IMR-90 (cell line): ENCODE measurements at regions not wholly inside any gene's neighbourhood (a gene's known extent, or its start where the extent isn't known, plus 50 kb on each side); places are given as distances from the start of the nearest gene placed in this dataset.

ENCODE experiments used
- ATAC-seq: fragments of 200-7000 bp; cut with Tn5 transposase; 2 replicates; pipeline ENCODE4 v1.9.1; 2020; ENCODE audit warnings: low read depth, mild to moderate bottlenecking, moderate library complexity
- BruUV-seq: library from RNA; stranded (reverse); fragments of 400-500 nt; replicated peaks from 2 replicates; lab custom pipeline; 2021; lab: Mats Ljungman, UMichigan
- CTCF ChIA-PET: fragments of 300-600 bp; formaldehyde crosslinking; extraction: SDS; loops from one replicate; lab custom pipeline; 2021; ENCODE audit warnings: antibody characterized with exemption; lab: Yijun Ruan, JAX
- POLR2A ChIA-PET: fragments of 300-600 bp; sonication (Branson Sonifier 250); formaldehyde crosslinking; loops from one replicate; lab custom pipeline; 2022; ENCODE audit warnings: antibody characterized with exemption; ENCODE audit not compliant: unreplicated experiment; lab: Charles Lee
- DNase-seq: peaks from one replicate; pipeline ENCODE4 v3.0.0; 2013
- H2AFZ ChIP-seq: replicated peaks from 2 replicates; pipeline ENCODE3; 2013; ENCODE audit warnings: low read length, mild to moderate bottlenecking; ENCODE audit not compliant: poor library complexity
- H2AK5ac ChIP-seq: 2 replicates; pipeline ENCODE4 v1.6.1; 2013; ENCODE audit warnings: low read depth, low read length, inconsistent platforms
- H2AK9ac ChIP-seq: replicated peaks from 2 replicates; pipeline ENCODE3; 2013; ENCODE audit warnings: mild to moderate bottlenecking, low read depth, low read length, moderate library complexity; ENCODE audit not compliant: poor library complexity
- H2BK120ac ChIP-seq: 2 replicates; pipeline ENCODE4 v1.6.1; 2013; ENCODE audit warnings: low read depth, low read length, inconsistent platforms
- H2BK15ac ChIP-seq: 3 replicates; pipeline ENCODE4 v1.6.1; 2013; ENCODE audit warnings: low read depth, low read length, inconsistent platforms
- H2BK20ac ChIP-seq: 2 replicates; pipeline ENCODE4 v1.6.1; 2013; ENCODE audit warnings: low read depth, mild to moderate bottlenecking, inconsistent platforms, low read length, moderate library complexity
- H2BK5ac ChIP-seq: 2 replicates; pipeline ENCODE4 v1.6.1; 2013; ENCODE audit warnings: mild to moderate bottlenecking, low read depth, low read length, inconsistent platforms; ENCODE audit not compliant: poor library complexity, severe bottlenecking
- H3K14ac ChIP-seq: replicated peaks from 2 replicates; pipeline ENCODE4 v1.6.1; 2013; ENCODE audit warnings: low read depth, low read length, inconsistent platforms
- H3K18ac ChIP-seq: 2 replicates; pipeline ENCODE4 v1.6.1; 2013; ENCODE audit warnings: low read depth, low read length, control low read depth
- H3K23ac ChIP-seq: 2 replicates; pipeline ENCODE4 v1.6.1; 2013; ENCODE audit warnings: low read depth, low read length, inconsistent platforms
- H3K27ac ChIP-seq: 2 replicates; pipeline ENCODE4 v1.5.1; 2013; ENCODE audit warnings: mild to moderate bottlenecking, control low read depth, low read length; ENCODE audit not compliant: insufficient read depth
- H3K27me3 ChIP-seq: 2 replicates; pipeline ENCODE4 v1.6.1; 2013; ENCODE audit warnings: low read length; ENCODE audit not compliant: control insufficient read depth, insufficient read depth
- H3K36me3 ChIP-seq: 2 replicates; pipeline ENCODE4 v1.6.1; 2013; ENCODE audit warnings: low read length, mixed read lengths; ENCODE audit not compliant: control insufficient read depth, insufficient read depth
- H3K4ac ChIP-seq: 2 replicates; pipeline ENCODE4 v1.6.1; 2013; ENCODE audit warnings: low read depth, low read length, inconsistent platforms
- H3K4me1 ChIP-seq: 2 replicates; pipeline ENCODE4 v1.6.1; 2013; ENCODE audit warnings: low read length, mixed read lengths; ENCODE audit not compliant: control insufficient read depth, insufficient read depth
- H3K4me2 ChIP-seq: 2 replicates; pipeline ENCODE4 v1.6.1; 2013; ENCODE audit warnings: low read depth, mild to moderate bottlenecking, control low read depth, low read length, moderate library complexity
- H3K4me3 ChIP-seq: 2 replicates; pipeline ENCODE4 v1.5.1; 2013; ENCODE audit warnings: low read depth, mild to moderate bottlenecking, control low read depth, low read length, moderate library complexity; ENCODE audit not compliant: insufficient read depth
- H3K56ac ChIP-seq: 2 replicates; pipeline ENCODE4 v1.6.1; 2013; ENCODE audit warnings: low read length, inconsistent platforms; ENCODE audit not compliant: insufficient read depth; ENCODE audit errors: extremely low read depth
- H3K79me1 ChIP-seq, 2 experiments: 2 replicates each; pipeline ENCODE4 v1.6.1; 2013; ENCODE audit warnings: low read length in 2 of 2, inconsistent platforms in 1 of 2, low read depth in 1 of 2
- H3K9ac ChIP-seq: 2 replicates; pipeline ENCODE4 v1.6.1; 2013; ENCODE audit warnings: low read depth, low read length, control low read depth
- H3K9me1 ChIP-seq: 2 replicates; pipeline ENCODE4 v1.6.1; 2013; ENCODE audit warnings: low read length, inconsistent platforms; ENCODE audit not compliant: insufficient read depth
- H3K9me3 ChIP-seq: 2 replicates; pipeline ENCODE4 v1.6.1; 2013; ENCODE audit warnings: low read length; ENCODE audit not compliant: control insufficient read depth, insufficient read depth
- H4K20me1 ChIP-seq: 2 replicates; pipeline ENCODE4 v1.6.1; 2013; ENCODE audit warnings: low read length, inconsistent platforms; ENCODE audit not compliant: insufficient read depth
- H4K5ac ChIP-seq: 2 replicates; pipeline ENCODE4 v1.6.1; 2013; ENCODE audit warnings: mild to moderate bottlenecking, low read depth, low read length, control low read depth
- H4K8ac ChIP-seq, 2 experiments: 2 replicates each; pipeline ENCODE4 v1.6.1; 2013; ENCODE audit warnings: low read depth in 2 of 2, low read length in 2 of 2, control low read depth in 1 of 2, inconsistent platforms in 1 of 2
- H4K91ac ChIP-seq: 2 replicates; pipeline ENCODE4 v1.6.1; 2013; ENCODE audit warnings: low read depth, low read length, inconsistent platforms; ENCODE audit not compliant: insufficient read depth
- BHLHE40 ChIP-seq: fragments of 150-350 bp; IDR thresholded peaks from 2 replicates; pipeline ENCODE4 v1.6.1; 2016; ENCODE audit warnings: mild to moderate bottlenecking, low read depth, low read length
- CEBPB ChIP-seq: IDR thresholded peaks from 2 replicates; pipeline ENCODE4 v1.6.1; 2012; ENCODE audit warnings: low read depth, low read length, improper control_type of control experiment
- CHD1 ChIP-seq: IDR thresholded peaks from 2 replicates; pipeline ENCODE4 v1.6.1; 2012; ENCODE audit warnings: low read depth, low read length, improper control_type of control experiment
- FOS ChIP-seq: fragments of 150-350 bp; IDR thresholded peaks from 2 replicates; pipeline ENCODE4 v1.6.1; 2016; ENCODE audit warnings: low read depth, low read length
- MAFK ChIP-seq: IDR thresholded peaks from 2 replicates; pipeline ENCODE4 v1.6.1; 2012; ENCODE audit warnings: low read depth, low read length, improper control_type of control experiment
- MAZ ChIP-seq: IDR thresholded peaks from 2 replicates; pipeline ENCODE4 v1.6.1; 2012; ENCODE audit warnings: low read depth, mild to moderate bottlenecking, low read length, improper control_type of control experiment, moderate library complexity, borderline replicate concordance
- MXI1 ChIP-seq: IDR thresholded peaks from 2 replicates; pipeline ENCODE4 v1.6.1; 2012; ENCODE audit warnings: low read depth, mild to moderate bottlenecking, low read length, moderate library complexity, borderline replicate concordance
- NFE2L2 ChIP-seq: fragments of 150-350 bp; IDR thresholded peaks from 2 replicates; pipeline ENCODE4 v1.6.1; 2016; ENCODE audit warnings: low read depth, mild to moderate bottlenecking, low read length
- POLR2A ChIP-seq: IDR thresholded peaks from 2 replicates; pipeline ENCODE4 v1.6.1; 2012; ENCODE audit warnings: mild to moderate bottlenecking, low read depth, low read length
- RAD21 ChIP-seq: IDR thresholded peaks from 2 replicates; pipeline ENCODE4 v1.6.1; 2012; ENCODE audit warnings: low read length, improper control_type of control experiment
- RCOR1 ChIP-seq: IDR thresholded peaks from 2 replicates; pipeline ENCODE4 v1.6.1; 2012; ENCODE audit warnings: mild to moderate bottlenecking, low read length, improper control_type of control experiment; ENCODE audit not compliant: insufficient replicate concordance
- RFX5 ChIP-seq: IDR thresholded peaks from 2 replicates; pipeline ENCODE4 v1.8.0; 2012; ENCODE audit warnings: low read depth, mild to moderate bottlenecking, low read length, moderate library complexity
- SMC3 ChIP-seq: fragments of 150-350 bp; IDR thresholded peaks from 2 replicates; pipeline ENCODE4 v1.6.1; 2016; ENCODE audit warnings: low read depth, mild to moderate bottlenecking, antibody characterized with exemption, low read length, moderate library complexity
- WGBS, 2 experiments: methylation state at CpG; one replicate each; pipeline versions ENCODE4 v1.1.5 to v1.1.7; 2013; ENCODE audit warnings: missing lambda C conversion rate in 2 of 2; ENCODE audit not compliant: insufficient read length in 1 of 2; ENCODE audit errors: extremely low coverage in 2 of 2; 5-methylcytosine and 5-hydroxymethylcytosine counted together
- dilution Hi-C: fragments of 300-500 bp; cut with HindIII; formaldehyde crosslinking; loops from one replicate; pipeline ENCODE4 v1.14.3; 2018; ENCODE audit warnings: low sequenced_read_pairs; ENCODE audit not compliant: unreplicated experiment
- in situ Hi-C: fragments of 300-500 bp; cut with MboI; formaldehyde crosslinking; loops from 3 replicates; pipeline ENCODE4 v1.14.3; 2019; ENCODE audit warnings: low sequenced_read_pairs, inconsistent platforms, mixed read lengths
- intact Hi-C: fragments of 100-400 bp; cut with micrococcal nuclease; formaldehyde crosslinking; loops from 2 replicates; pipeline ENCODE4 v1.10.0; 2022
- TF ChIP-seq, protein P1 (sequence below): fragments of 150-350 bp; IDR thresholded peaks from 2 replicates; pipeline ENCODE4 v1.6.1; 2017; ENCODE audit warnings: mild to moderate bottlenecking, antibody characterized with exemption, low read length, low read depth
- TF ChIP-seq, protein P2 (sequence below): conservative IDR thresholded peaks from 2 replicates; pipeline ENCODE4 v1.5.1; 2012; ENCODE audit warnings: mild to moderate bottlenecking, low read depth, low read length, improper control_type of control experiment
- TF ChIP-seq, protein P3 (sequence below): fragments of 150-350 bp; IDR thresholded peaks from 2 replicates; pipeline ENCODE4 v1.6.1; 2016; ENCODE audit warnings: low read depth, mild to moderate bottlenecking, low read length, moderate library complexity, borderline replicate concordance

DNA sequence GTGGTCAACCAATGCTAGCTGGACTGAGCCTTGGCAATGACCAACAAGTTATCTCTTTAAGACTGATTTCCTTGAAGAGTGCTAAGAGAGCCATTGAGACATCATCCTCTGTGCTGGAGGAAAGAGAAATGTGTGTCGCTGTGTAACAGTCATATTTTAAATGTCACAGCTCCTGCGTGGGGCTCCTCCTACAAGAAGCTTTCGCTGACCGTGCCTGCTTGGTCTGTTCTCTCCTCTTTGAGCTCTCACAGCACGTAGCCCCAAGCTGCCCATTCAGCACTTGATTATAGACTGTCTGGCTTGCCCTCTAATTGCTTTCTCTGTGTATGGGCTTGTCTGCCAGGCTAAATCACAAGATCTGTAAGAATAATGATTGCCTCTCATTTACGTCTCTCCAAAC lies 221.3 kb downstream of the FOXD2 start:
- H2AK5ac ChIP-seq = no peak overlapping the region
- H3K4me2 ChIP-seq = no peak overlapping the region
- no peak overlapping the region for H3K9ac ChIP-seq
- no peak overlapping the region for H3K18ac ChIP-seq
- H3K4me3 ChIP-seq = no peak overlapping the region
- no peaks in the 10 kb centered on the region for H3K9me3 ChIP-seq
- no peak overlapping the region for H4K8ac ChIP-seq
- H3K79me1 ChIP-seq = no peaks in the 10 kb centered on the region
- intact Hi-C loops = loop anchor here (10.0 kb wide), 1 partner anchor 556 kb away; no protein-coding TSS in a partner anchor
- no peak overlapping the region for H2AK9ac ChIP-seq
- H3K14ac ChIP-seq = no peak overlapping the region
- dilution Hi-C loops = no loop called here
- CTCF ChIA-PET = no interaction called here
- H4K91ac ChIP-seq = no peak overlapping the region
- H2AFZ ChIP-seq = no peak overlapping the region
- in situ Hi-C loops = no loop called here
- BruUV-seq = no TSS peak
- WGBS, 2 experiments = no CpG with 5 or more reads among the region's 6 CpGs
- H2BK15ac ChIP-seq = no peak overlapping the region
- no peak overlapping the region for H3K23ac ChIP-seq
- no peaks in the 10 kb centered on the region; the same call in 1 of the 2 replicates for H3K9me1 ChIP-seq
- H3K4me1 ChIP-seq = no peaks in the 10 kb centered on the region
- POLR2A ChIA-PET = no interaction called here
- H3K4ac ChIP-seq = no peak overlapping the region
- no peak overlapping the region for H2BK20ac ChIP-seq
- no peak overlapping the region for H2BK5ac ChIP-seq
- DNase-seq (no peak), ATAC-seq (no peak)
- no peak overlapping the region for H2BK120ac ChIP-seq
- H3K56ac ChIP-seq = no peak overlapping the region
- H3K27ac ChIP-seq = no peak overlapping the region
- H4K20me1 ChIP-seq = no peaks in the 10 kb centered on the region
- TF ChIP-seq FOS (no peak), CHD1 (no peak), MXI1 (no peak), RAD21 (no peak), RFX5 (no peak), POLR2A (no peak), SMC3 (no peak), MAFK (no peak), MAZ (no peak), CEBPB (no peak), BHLHE40 (no peak), NFE2L2 (no peak), RCOR1 (no peak)
- TF ChIP-seq, protein P1, sequence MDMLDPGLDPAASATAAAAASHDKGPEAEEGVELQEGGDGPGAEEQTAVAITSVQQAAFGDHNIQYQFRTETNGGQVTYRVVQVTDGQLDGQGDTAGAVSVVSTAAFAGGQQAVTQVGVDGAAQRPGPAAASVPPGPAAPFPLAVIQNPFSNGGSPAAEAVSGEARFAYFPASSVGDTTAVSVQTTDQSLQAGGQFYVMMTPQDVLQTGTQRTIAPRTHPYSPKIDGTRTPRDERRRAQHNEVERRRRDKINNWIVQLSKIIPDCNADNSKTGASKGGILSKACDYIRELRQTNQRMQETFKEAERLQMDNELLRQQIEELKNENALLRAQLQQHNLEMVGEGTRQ = no peak
- TF ChIP-seq, protein P2, sequence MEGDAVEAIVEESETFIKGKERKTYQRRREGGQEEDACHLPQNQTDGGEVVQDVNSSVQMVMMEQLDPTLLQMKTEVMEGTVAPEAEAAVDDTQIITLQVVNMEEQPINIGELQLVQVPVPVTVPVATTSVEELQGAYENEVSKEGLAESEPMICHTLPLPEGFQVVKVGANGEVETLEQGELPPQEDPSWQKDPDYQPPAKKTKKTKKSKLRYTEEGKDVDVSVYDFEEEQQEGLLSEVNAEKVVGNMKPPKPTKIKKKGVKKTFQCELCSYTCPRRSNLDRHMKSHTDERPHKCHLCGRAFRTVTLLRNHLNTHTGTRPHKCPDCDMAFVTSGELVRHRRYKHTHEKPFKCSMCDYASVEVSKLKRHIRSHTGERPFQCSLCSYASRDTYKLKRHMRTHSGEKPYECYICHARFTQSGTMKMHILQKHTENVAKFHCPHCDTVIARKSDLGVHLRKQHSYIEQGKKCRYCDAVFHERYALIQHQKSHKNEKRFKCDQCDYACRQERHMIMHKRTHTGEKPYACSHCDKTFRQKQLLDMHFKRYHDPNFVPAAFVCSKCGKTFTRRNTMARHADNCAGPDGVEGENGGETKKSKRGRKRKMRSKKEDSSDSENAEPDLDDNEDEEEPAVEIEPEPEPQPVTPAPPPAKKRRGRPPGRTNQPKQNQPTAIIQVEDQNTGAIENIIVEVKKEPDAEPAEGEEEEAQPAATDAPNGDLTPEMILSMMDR = no peak
- TF ChIP-seq, protein P3, sequence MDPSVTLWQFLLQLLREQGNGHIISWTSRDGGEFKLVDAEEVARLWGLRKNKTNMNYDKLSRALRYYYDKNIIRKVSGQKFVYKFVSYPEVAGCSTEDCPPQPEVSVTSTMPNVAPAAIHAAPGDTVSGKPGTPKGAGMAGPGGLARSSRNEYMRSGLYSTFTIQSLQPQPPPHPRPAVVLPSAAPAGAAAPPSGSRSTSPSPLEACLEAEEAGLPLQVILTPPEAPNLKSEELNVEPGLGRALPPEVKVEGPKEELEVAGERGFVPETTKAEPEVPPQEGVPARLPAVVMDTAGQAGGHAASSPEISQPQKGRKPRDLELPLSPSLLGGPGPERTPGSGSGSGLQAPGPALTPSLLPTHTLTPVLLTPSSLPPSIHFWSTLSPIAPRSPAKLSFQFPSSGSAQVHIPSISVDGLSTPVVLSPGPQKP = no peak
- H4K5ac ChIP-seq = no peak overlapping the region
- no peaks in the 10 kb centered on the region for H3K36me3 ChIP-seq
- H3K27me3 ChIP-seq = no peaks in the 10 kb centered on the region
